Activated CD8-positive, alpha-beta memory T cell treated with anti-CD3 and anti-CD28 coated beads, Interleukin-2, amount 50 U/mL, for 24 hours (primary cell): ENCODE measurements at regions not wholly inside any gene's neighbourhood (a gene's known extent, or its start where the extent isn't known, plus 50 kb on each side); places are given as distances from the start of the nearest gene placed in this dataset.

Experiments used
- DNase-seq: peaks from one replicate; pipeline ENCODE4 v3.0.0-alpha.2; 2020; ENCODE audit errors: extremely low read depth

GRCh38 chr2:204428675-204429074, 116.6 kb upstream of the PARD3B start:
- DNase-seq, result no peak

GRCh38 chr2:204431529-204431928, 113.7 kb upstream of the PARD3B start:
- DNase-seq, result no peak

GRCh38 chr2:204432196-204432595, 113.1 kb upstream of the PARD3B start:
- no peak for DNase-seq

- no peak for DNase-seq
Observed at GRCh38 chr2:204434660-204435462, 110.4 kb upstream of the PARD3B start.

GRCh38 chr2:204436230-204436629, 109.0 kb upstream of the PARD3B start:
- no peak for DNase-seq

- DNase-seq, result no peak
Observed at GRCh38 chr2:204437408-204437807, 107.9 kb upstream of the PARD3B start.

- DNase-seq, result no peak
Observed at GRCh38 chr2:204437815-204438756, 107.2 kb upstream of the PARD3B start.

GRCh38 chr2:204441316-204441715, 104.0 kb upstream of the PARD3B start:
- no peak for DNase-seq

GRCh38 chr2:204445149-204445548, 100.1 kb upstream of the PARD3B start:
- no peak for DNase-seq

- DNase-seq, result no peak
Observed at GRCh38 chr2:204447722-204448121, 97.6 kb upstream of the PARD3B start.

GRCh38 chr2:204449977-204450376, 95.3 kb upstream of the PARD3B start:
- no peak for DNase-seq

- DNase-seq, result no peak
Observed at GRCh38 chr2:204451766-204452165, 93.5 kb upstream of the PARD3B start.

GRCh38 chr2:204452464-204453023, 92.7 kb upstream of the PARD3B start:
- DNase-seq, result no peak

GRCh38 chr2:204453730-204454167, 91.5 kb upstream of the PARD3B start:
- DNase-seq, result no peak

- no peak for DNase-seq
Observed at GRCh38 chr2:204454672-204455380, 90.4 kb upstream of the PARD3B start.

- no peak for DNase-seq
Observed at GRCh38 chr2:204468746-204469429, 76.4 kb upstream of the PARD3B start.

- no peak for DNase-seq
Observed at GRCh38 chr2:204470178-204470620, 75.1 kb upstream of the PARD3B start.

- no peak for DNase-seq
Observed at GRCh38 chr2:204470621-204471196, 74.6 kb upstream of the PARD3B start.

GRCh38 chr2:204472375-204472774, 72.9 kb upstream of the PARD3B start:
- DNase-seq, result no peak

- no peak for DNase-seq
Observed at GRCh38 chr2:204473224-204473623, 72.1 kb upstream of the PARD3B start.

- no peak for DNase-seq
Observed at GRCh38 chr2:204475399-204475798, 69.9 kb upstream of the PARD3B start.
